Heart right ventricle (tissue), 16 donors: ENCODE measurements at regions not wholly inside any gene's neighbourhood (a gene's known extent, or its start where the extent isn't known, plus 50 kb on each side); places are given as distances from the start of the nearest gene placed in this dataset.

Experiments
- ATAC-seq, 8 donors: fragments of 200-7000 bp; cut with Tn5 transposase; one replicate each; pipeline ENCODE4 v1.9.1; 2020; ENCODE audit warnings: mild to moderate bottlenecking in 8 of 8, moderate library complexity in 8 of 8, moderate number of reproducible peaks in 1 of 8
- DNase-seq, 2 donors: peaks; one replicate each; pipeline ENCODE4 v3.0.0-alpha.2; 2020
- H3K27ac ChIP-seq, 10 donors: fragments of 200-600 bp; sonication (generic) in 2 of 10; one replicate each; pipeline versions ENCODE4 v1.5.0 to v1.8.0; 2020 to 2022; ENCODE audit warnings: mild to moderate bottlenecking in 3 of 10
- H3K27me3 ChIP-seq, 7 donors: fragments of 200-600 bp; one replicate each; pipeline ENCODE4 v1.8.0; 2021 to 2022; ENCODE audit warnings: mild to moderate bottlenecking in 2 of 7
- H3K36me3 ChIP-seq, 9 donors: fragments of 200-600 bp; sonication (generic) in 1 of 9; one replicate each; pipeline versions ENCODE4 v1.5.0 to v1.8.0; 2020 to 2022; ENCODE audit warnings: mild to moderate bottlenecking in 2 of 9
- H3K4me1 ChIP-seq, 9 donors: fragments of 200-600 bp; sonication (generic) in 1 of 9; one replicate each; pipeline versions ENCODE4 v1.5.0 to v1.8.0; 2020 to 2022; ENCODE audit warnings: mild to moderate bottlenecking in 4 of 9
- H3K4me3 ChIP-seq, 10 donors: fragments of 200-600 bp; sonication (generic) in 2 of 10; one replicate each; pipeline versions ENCODE4 v1.5.0 to v1.8.0; 2020 to 2022; ENCODE audit warnings: mild to moderate bottlenecking in 7 of 10, moderate library complexity in 2 of 10
- H3K9me3 ChIP-seq, 11 donors: fragments of 200-600 bp in 10 of 11; sonication (generic) in 2 of 11; one replicate each; pipeline versions ENCODE4 v1.5.0 to v1.8.0; 2013 to 2022; ENCODE audit warnings: mild to moderate bottlenecking in 2 of 11, control low read depth in 1 of 11, moderate library complexity in 1 of 11
- WGBS, 2 donors: extraction: QIAGEN DNeasy Blood & Tissue Kit; methylation state at CpG; one replicate each; pipeline ENCODE4 v1.1.7; 2013; ENCODE audit warnings: inconsistent platforms in 1 of 2; 5-methylcytosine and 5-hydroxymethylcytosine counted together
- intact Hi-C, 10 donors: fragments of 100-400 bp; cut with DNase I; formaldehyde crosslinking; loops; one replicate each; pipeline versions ENCODE4 v1.11.1 to v1.14.2; 2022
- TF ChIP-seq, protein P1 (sequence below), 9 donors: fragments of 200-600 bp; sonication (generic) in 2 of 9; IDR thresholded peaks; one replicate each; pipeline versions ENCODE4 v1.5.0 to v1.8.0; 2021 to 2022; ENCODE audit warnings: antibody characterized with exemption in 9 of 9, mild to moderate bottlenecking in 5 of 9, moderate library complexity in 1 of 9
- donor health status: Arrhythmogenic right ventricular cardiomyopathy.
- donor health status: ischemic (EF 13 %, LVEDD 7.1; RV severe dilation, severe dysfunction).
- donor health status: healthy with polysubstance abuse.
- donor health status: DM: no; HTN: yes; CAD: no.
- donor health status: DM: no; HTN: no; CAD: no.
- donor health status: ischemic (EF 25% LVEDD 6.9; RV normal size, moderate dysfunction).
- donor health status: ischemic (EF 25% LVEDD 5.7; RV mildly dilated, moderate dysfunction).
- donor health status: healthy.
- donor health status: DM: yes; HTN: yes; CAD: no.
- donor health status: Ischemic cardiomyopathy.
- donor health status: ischemic (EF 35%, LVEDD 5.7; RV mildly dilated, moderate dysfunction).
- donor health status: nonischemic (EF 11% LVEDD 7.7; RV severe dilation, severe dysfunction).
- donor health status: DM: yes; HTN: yes; CAD: no.
- donor health status: PGD.
- donor health status: ischemic (EF 29% LVEDD 5.4; RV normal size, mild dysfunction).
- donor health status: nonischemic (EF 23%, LVEDD 6.1; RV moderate dilation, normal function).

DNA sequence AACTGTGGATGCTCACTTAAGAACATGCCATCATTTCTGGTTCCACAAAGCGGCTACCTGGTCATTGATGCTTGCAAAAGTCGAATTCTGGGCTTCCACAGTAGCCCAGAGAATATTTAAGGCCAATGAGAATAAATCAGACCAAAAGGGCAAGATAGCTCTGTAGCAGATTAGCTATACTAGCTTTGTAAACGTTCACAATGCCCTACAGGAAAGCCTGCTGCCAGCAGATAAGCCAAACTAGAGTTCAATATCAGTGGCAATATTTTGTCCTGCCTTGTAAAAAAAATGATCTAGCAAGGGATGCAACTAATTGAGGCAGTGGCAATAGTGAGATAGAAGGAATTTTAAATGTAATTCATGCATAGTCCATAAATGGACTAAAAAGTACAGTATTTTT is 387.7 kb upstream of the TEX13C start:
- TF ChIP-seq, protein P1, sequence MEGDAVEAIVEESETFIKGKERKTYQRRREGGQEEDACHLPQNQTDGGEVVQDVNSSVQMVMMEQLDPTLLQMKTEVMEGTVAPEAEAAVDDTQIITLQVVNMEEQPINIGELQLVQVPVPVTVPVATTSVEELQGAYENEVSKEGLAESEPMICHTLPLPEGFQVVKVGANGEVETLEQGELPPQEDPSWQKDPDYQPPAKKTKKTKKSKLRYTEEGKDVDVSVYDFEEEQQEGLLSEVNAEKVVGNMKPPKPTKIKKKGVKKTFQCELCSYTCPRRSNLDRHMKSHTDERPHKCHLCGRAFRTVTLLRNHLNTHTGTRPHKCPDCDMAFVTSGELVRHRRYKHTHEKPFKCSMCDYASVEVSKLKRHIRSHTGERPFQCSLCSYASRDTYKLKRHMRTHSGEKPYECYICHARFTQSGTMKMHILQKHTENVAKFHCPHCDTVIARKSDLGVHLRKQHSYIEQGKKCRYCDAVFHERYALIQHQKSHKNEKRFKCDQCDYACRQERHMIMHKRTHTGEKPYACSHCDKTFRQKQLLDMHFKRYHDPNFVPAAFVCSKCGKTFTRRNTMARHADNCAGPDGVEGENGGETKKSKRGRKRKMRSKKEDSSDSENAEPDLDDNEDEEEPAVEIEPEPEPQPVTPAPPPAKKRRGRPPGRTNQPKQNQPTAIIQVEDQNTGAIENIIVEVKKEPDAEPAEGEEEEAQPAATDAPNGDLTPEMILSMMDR (IDR thresholded peaks at IDR 0.05): no peak
- Histone ChIP-seq H3K36me3 (no peaks in the 10 kb centered on the region), H3K9me3 (no peaks in the 10 kb centered on the region), H3K27ac (no peak overlapping the region), H3K27me3 (no peaks in the 10 kb centered on the region), H3K4me3 (no peak overlapping the region), H3K4me1 (no peaks in the 10 kb centered on the region)
- 48 to 59% methylated on average over 3 of the region's 3 CpGs for WGBS, 2 donors
- DNase-seq: no peak
- no peak for ATAC-seq
- intact Hi-C loops: no loop called here

DNA sequence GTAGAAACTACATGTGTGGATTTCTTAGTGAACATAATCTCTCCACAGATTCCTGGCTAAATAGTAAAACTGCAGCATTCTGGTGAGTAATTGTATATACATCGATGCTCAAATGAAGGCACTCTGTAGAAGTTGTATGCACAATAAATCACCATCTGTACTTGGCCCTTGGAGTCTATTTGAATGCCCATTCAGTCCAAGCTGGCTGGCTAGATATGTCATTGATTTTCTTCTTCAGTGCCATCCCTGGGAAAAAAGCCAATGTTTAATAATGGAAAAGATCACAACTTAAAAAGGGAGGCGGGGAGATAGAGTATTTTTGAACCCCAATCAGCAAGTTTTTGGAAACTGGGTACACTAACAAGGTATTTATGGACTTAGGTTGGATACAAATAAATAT is 381.0 kb upstream of the TEX13C start:
- Histone ChIP-seq H3K4me3 (no peak overlapping the region), H3K27ac (no peak overlapping the region), H3K4me1 (no peaks in the 10 kb centered on the region), H3K36me3 (no peaks in the 10 kb centered on the region), H3K9me3 (no peaks in the 10 kb centered on the region), H3K27me3 (no peaks in the 10 kb centered on the region)
- intact Hi-C loops: no loop called here
- ATAC-seq (no peak), DNase-seq (no peak)
- TF ChIP-seq, protein P1 (IDR thresholded peaks at IDR 0.05): no peak
- 83 to 89% methylated on average over 2 of the region's 2 CpGs for WGBS, 2 donors

DNA sequence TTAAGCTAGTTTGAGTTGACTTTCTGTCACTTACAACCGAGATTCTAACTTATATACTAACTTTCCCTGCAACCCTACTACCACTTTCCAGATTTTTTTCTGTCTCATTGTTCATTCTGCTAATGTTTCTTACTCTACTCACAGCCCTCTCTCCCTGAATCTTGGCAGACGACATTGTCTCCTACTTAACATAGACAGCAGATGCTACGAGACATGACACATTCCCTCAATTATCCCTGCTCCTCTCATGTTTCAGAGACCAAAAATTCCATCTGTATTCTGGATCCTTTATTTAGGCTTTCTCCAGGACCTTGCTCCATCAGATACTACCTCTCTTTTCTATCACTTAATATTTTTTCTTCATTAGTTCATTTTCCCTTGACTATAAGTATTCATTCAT is 379.1 kb upstream of the TEX13C start:
- ATAC-seq: no peak
- Histone ChIP-seq H3K4me3 (no peak overlapping the region), H3K27ac (no peak overlapping the region), H3K4me1 (no peaks in the 10 kb centered on the region), H3K36me3 (no peaks in the 10 kb centered on the region), H3K9me3 (no peaks in the 10 kb centered on the region), H3K27me3 (no peaks in the 10 kb centered on the region)
- 61 to 81% methylated on average over 3 of the region's 3 CpGs for WGBS, 2 donors
- no peak for DNase-seq
- TF ChIP-seq, protein P1 (IDR thresholded peaks at IDR 0.05): no peak
- intact Hi-C loops: no loop called here

DNA sequence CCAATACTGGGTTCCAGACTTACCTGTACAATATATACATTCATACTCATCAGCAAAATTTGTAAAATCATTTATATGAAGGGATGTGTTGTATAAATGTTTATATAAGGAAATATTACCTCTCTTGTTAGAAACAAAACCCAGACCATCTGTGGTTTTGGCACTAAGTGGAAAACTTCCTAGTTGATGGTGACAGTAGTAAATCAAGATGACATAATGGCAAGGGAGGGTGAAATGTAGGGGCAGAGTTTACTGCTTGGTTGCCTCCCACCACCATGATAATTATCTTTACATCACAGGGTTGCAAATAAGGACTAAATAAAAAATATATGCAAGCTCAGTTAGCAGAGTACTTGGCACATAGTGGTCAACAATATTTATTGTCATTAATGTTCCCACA is 365.3 kb upstream of the TEX13C start:
- intact Hi-C loops: no loop called here
- ATAC-seq: no peak
- TF ChIP-seq, protein P1 (IDR thresholded peaks at IDR 0.05): no peak
- Histone ChIP-seq H3K27ac (no peak overlapping the region), H3K9me3 (no peaks in the 10 kb centered on the region), H3K27me3 (no peaks in the 10 kb centered on the region), H3K36me3 (no peaks in the 10 kb centered on the region), H3K4me1 (no peaks in the 10 kb centered on the region), H3K4me3 (no peak overlapping the region)
- DNase-seq: no peak

DNA sequence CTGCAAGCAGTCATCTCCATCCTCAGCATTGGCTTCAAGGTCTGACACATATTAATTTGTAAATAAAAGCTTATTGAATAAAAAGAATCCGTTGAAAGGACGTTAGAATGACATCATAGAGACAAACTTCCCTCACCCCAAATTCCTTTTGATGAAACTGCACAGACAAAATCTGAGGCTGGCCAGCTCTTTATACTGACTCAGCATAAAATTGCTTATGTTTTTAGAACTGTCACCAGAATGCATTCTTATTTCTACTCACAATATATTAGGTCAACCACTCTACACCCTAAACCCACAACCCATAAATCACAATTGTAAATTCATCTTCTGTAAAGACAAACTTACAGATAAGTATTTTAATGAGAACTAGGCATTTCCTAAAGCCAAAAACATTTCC is 359.2 kb upstream of the TEX13C start:
- Histone ChIP-seq H3K27ac (no peak overlapping the region), H3K36me3 (no peaks in the 10 kb centered on the region), H3K27me3 (no peaks in the 10 kb centered on the region), H3K9me3 (no peaks in the 10 kb centered on the region), H3K4me3 (no peak overlapping the region), H3K4me1 (no peaks in the 10 kb centered on the region)
- TF ChIP-seq, protein P1 (IDR thresholded peaks at IDR 0.05): no peak
- intact Hi-C loops: no loop called here
- no peak for DNase-seq
- ATAC-seq: no peak
- WGBS, 2 donors: 54 to 81% methylated on average over 2 of the region's 2 CpGs
